HEK293 (cell line): ENCODE measurements at regions not wholly inside any gene's neighbourhood (a gene's known extent, or its start where the extent isn't known, plus 50 kb on each side); places are given as distances from the start of the nearest gene placed in this dataset.

Experiments used
- CTCF ChIA-PET: fragments of 350-600 bp; formaldehyde crosslinking; extraction: SDS; loops from one replicate; lab custom pipeline; 2021; ENCODE audit warnings: antibody characterized with exemption; lab: Yijun Ruan, JAX
- POLR2A ChIA-PET: fragments of 300-600 bp; formaldehyde crosslinking; extraction: SDS; loops from one replicate; lab custom pipeline; 2020; ENCODE audit warnings: antibody characterized with exemption, inconsistent platforms; lab: Yijun Ruan, JAX
- H3K27ac ChIP-seq: fragments of 200-500 bp; sonication (Bioruptor generic); 2 replicates; pipeline ENCODE4 v1.5.1; 2014; ENCODE audit warnings: low read depth, low read length, control low read depth, inconsistent platforms; ENCODE audit errors: extremely low read depth
- H3K36me3 ChIP-seq, 2 experiments: fragments of 200-500 bp in 1 of 2; sonication (Bioruptor generic) in 1 of 2; 1 replicate in 1 of 2; 2 replicates in 1 of 2; pipeline ENCODE4 v1.5.1; 2014 to 2017; ENCODE audit warnings: inconsistent platforms in 2 of 2, low read length in 2 of 2; ENCODE audit not compliant: control insufficient read depth in 2 of 2, insufficient read depth in 1 of 2
- H3K4me1 ChIP-seq: fragments of 200-500 bp; sonication (Bioruptor generic); 2 replicates; pipeline ENCODE4 v1.5.1; 2014; ENCODE audit warnings: mild to moderate bottlenecking, low read length, inconsistent platforms; ENCODE audit not compliant: control insufficient read depth, insufficient read depth
- H3K4me3 ChIP-seq: 2 replicates; pipeline ENCODE4 v1.5.1; 2011; ENCODE audit warnings: low read depth, mild to moderate bottlenecking, control low read depth, low read length, moderate library complexity
- H3K9me3 ChIP-seq: fragments of 200-500 bp; sonication (Bioruptor generic); 2 replicates; pipeline ENCODE4 v1.5.1; 2014; ENCODE audit warnings: low read depth, low read length, inconsistent platforms; ENCODE audit not compliant: control insufficient read depth, insufficient read depth
- HIC1 ChIP-seq: fragments of 450-650 bp; formaldehyde crosslinking; IDR thresholded peaks from 2 replicates; pipeline ENCODE4 v1.5.1; 2016; ENCODE audit warnings: missing biosample characterization, missing genetic modification characterization
- MYNN ChIP-seq: fragments of 450-650 bp; formaldehyde crosslinking; IDR thresholded peaks from 2 replicates; pipeline ENCODE4 v1.5.1; 2016; ENCODE audit warnings: missing biosample characterization, missing genetic modification characterization, borderline replicate concordance
- REPIN1 ChIP-seq: fragments of 450-650 bp; formaldehyde crosslinking; IDR thresholded peaks from 2 replicates; pipeline ENCODE4 v1.5.1; 2017; ENCODE audit warnings: missing biosample characterization, missing genetic modification characterization, low read depth
- SETDB1 ChIP-seq: IDR thresholded peaks from one replicate; pipeline ENCODE4 v1.6.1; 2017; ENCODE audit warnings: mild to moderate bottlenecking, low read length, moderate library complexity, mixed read lengths; ENCODE audit not compliant: insufficient read length
- TCF7L2 ChIP-seq: IDR thresholded peaks from 2 replicates; pipeline ENCODE4 v1.6.1; 2011; ENCODE audit warnings: low read depth, mild to moderate bottlenecking, inconsistent platforms, low read length, moderate library complexity, borderline replicate concordance
- YY1 ChIP-seq: fragments of 450-650 bp; formaldehyde crosslinking; IDR thresholded peaks from 2 replicates; pipeline ENCODE4 v1.5.1; 2018; ENCODE audit warnings: missing biosample characterization, missing genetic modification characterization
- YY2 ChIP-seq: fragments of 450-650 bp; formaldehyde crosslinking; IDR thresholded peaks from 2 replicates; pipeline ENCODE4 v1.5.1; 2016; ENCODE audit warnings: missing biosample characterization, missing genetic modification characterization
- ZBTB44 ChIP-seq: fragments of 450-650 bp; IDR thresholded peaks from 2 replicates; pipeline ENCODE4 v1.5.1; 2018; ENCODE audit warnings: missing biosample characterization, mild to moderate bottlenecking, missing genetic modification characterization
- ZBTB48 ChIP-seq: fragments of 450-650 bp; formaldehyde crosslinking; IDR thresholded peaks from 2 replicates; pipeline ENCODE4 v1.5.1; 2016; ENCODE audit warnings: missing biosample characterization, missing genetic modification characterization
- ZFP41 ChIP-seq: fragments of 450-650 bp; formaldehyde crosslinking; IDR thresholded peaks from 2 replicates; pipeline ENCODE4 v1.5.1; 2016; ENCODE audit warnings: missing biosample characterization, missing genetic modification characterization, borderline replicate concordance
- ZNF175 ChIP-seq: fragments of 450-650 bp; formaldehyde crosslinking; IDR thresholded peaks from 2 replicates; pipeline ENCODE4 v1.5.1; 2016; ENCODE audit warnings: missing biosample characterization, missing genetic modification characterization
- ZNF19 ChIP-seq: fragments of 450-650 bp; formaldehyde crosslinking; IDR thresholded peaks from 2 replicates; pipeline ENCODE4; 2016; ENCODE audit warnings: missing biosample characterization, missing genetic modification characterization, low read depth
- ZNF223 ChIP-seq: fragments of 450-650 bp; formaldehyde crosslinking; IDR thresholded peaks from 2 replicates; pipeline ENCODE4 v1.5.1; 2016; ENCODE audit warnings: missing biosample characterization, missing genetic modification characterization
- ZNF24 ChIP-seq: fragments of 450-650 bp; formaldehyde crosslinking; IDR thresholded peaks from 2 replicates; pipeline ENCODE4 v1.5.1; 2016; ENCODE audit warnings: missing biosample characterization, missing genetic modification characterization
- ZNF433 ChIP-seq: fragments of 450-650 bp; formaldehyde crosslinking; IDR thresholded peaks from 2 replicates; pipeline ENCODE4 v1.5.1; 2016; ENCODE audit warnings: missing biosample characterization, missing genetic modification characterization, low read depth
- ZNF449 ChIP-seq: fragments of 450-650 bp; formaldehyde crosslinking; IDR thresholded peaks from 2 replicates; pipeline ENCODE4 v1.5.1; 2017; ENCODE audit warnings: missing biosample characterization, mild to moderate bottlenecking, missing genetic modification characterization, moderate library complexity
- ZNF544 ChIP-seq: fragments of 450-650 bp; formaldehyde crosslinking; IDR thresholded peaks from 2 replicates; pipeline ENCODE4 v1.5.0; 2017; ENCODE audit warnings: missing biosample characterization, missing genetic modification characterization
- ZNF571 ChIP-seq: fragments of 450-650 bp; formaldehyde crosslinking; IDR thresholded peaks from 2 replicates; pipeline ENCODE4 v1.5.0; 2017; ENCODE audit warnings: missing biosample characterization, missing genetic modification characterization
- ZNF623 ChIP-seq: fragments of 450-650 bp; formaldehyde crosslinking; IDR thresholded peaks from 2 replicates; pipeline ENCODE4 v1.5.1; 2016; ENCODE audit warnings: missing biosample characterization, missing genetic modification characterization
- ZNF624 ChIP-seq: fragments of 450-650 bp; formaldehyde crosslinking; IDR thresholded peaks from 2 replicates; pipeline ENCODE4 v1.5.1; 2017; ENCODE audit warnings: missing biosample characterization, missing genetic modification characterization
- ZNF747 ChIP-seq: fragments of 450-650 bp; formaldehyde crosslinking; IDR thresholded peaks from 2 replicates; pipeline ENCODE4 v1.5.1; 2016; ENCODE audit warnings: missing biosample characterization, missing genetic modification characterization
- ZSCAN23 ChIP-seq: fragments of 450-650 bp; formaldehyde crosslinking; IDR thresholded peaks from 2 replicates; pipeline ENCODE4 v1.5.1; 2016; ENCODE audit warnings: missing biosample characterization, missing genetic modification characterization
- TF ChIP-seq, protein P1 (sequence below): fragments of 450-650 bp; formaldehyde crosslinking; IDR thresholded peaks from 2 replicates; pipeline ENCODE4 v1.5.1; 2016; ENCODE audit warnings: missing biosample characterization, missing genetic modification characterization, borderline replicate concordance

DNA sequence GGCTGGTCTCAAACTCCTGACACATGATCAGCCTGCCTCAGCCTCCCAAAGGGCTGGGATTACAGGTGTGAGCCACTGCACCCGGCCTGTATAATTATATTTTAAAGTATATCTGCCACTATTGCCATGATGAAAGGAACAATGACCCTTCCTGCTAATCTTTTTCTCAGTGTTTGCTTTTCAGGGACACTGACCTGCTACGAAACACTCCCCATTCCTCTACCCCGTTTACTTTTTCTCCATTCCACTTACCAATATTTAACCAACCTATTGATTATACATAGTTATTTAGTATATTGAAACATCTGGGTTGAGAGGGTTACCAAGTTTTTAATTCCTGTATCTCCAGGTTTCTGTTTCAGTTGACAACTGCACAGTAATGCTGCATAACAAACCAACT lies 331.9 kb upstream of the NDST3 start:
- CTCF ChIA-PET: interaction anchor here (0.5 to 0.7 kb wide), 2 partner anchors 17 to 83 kb away, joined by 3 to 4 read pairs; no protein-coding TSS in a partner anchor
- POLR2A ChIA-PET: no interaction called here

GRCh38 chr4:117704721-117705120 lies 329.6 kb upstream of the NDST3 start:
- no peaks in the 10 kb centered on the region for H3K9me3 ChIP-seq
- POLR2A ChIA-PET: no interaction called here
- H3K4me3 ChIP-seq: no peak overlapping the region
- CTCF ChIA-PET: interaction anchor here (0.6 kb wide), 1 partner anchor 11 kb away, joined by 3 read pairs; no protein-coding TSS in a partner anchor
- no peaks in the 10 kb centered on the region for H3K36me3 ChIP-seq
- H3K4me1 ChIP-seq: no peaks in the 10 kb centered on the region
- H3K27ac ChIP-seq: no peak overlapping the region
- TF ChIP-seq ZNF571 (tag by site-specific recombination) (no peak), ZNF19 (tag by site-specific recombination) (no peak), REPIN1 (tag by site-specific recombination) (no peak), ZBTB44 (no peak), ZNF623 (tag by site-specific recombination) (no peak), ZNF747 (no peak), ZBTB48 (tag by site-specific recombination) (no peak), HIC1 (tag by site-specific recombination) (no peak), ZNF624 (no peak), YY1 (no peak), ZNF24 (tag by site-specific recombination) (no peak), ZNF175 (no peak), ZNF544 (tag by site-specific recombination) (no peak), ZNF433 (tag by site-specific recombination) (no peak)

More for the DNA sequence above, 331.9 kb upstream of the NDST3 start:
- no peak overlapping the region for H3K4me3 ChIP-seq
- no peaks in the 10 kb centered on the region for H3K36me3 ChIP-seq
- no peak for TF ChIP-seq ZNF223 (tag by site-specific recombination)
- no peak for TF ChIP-seq SETDB1
- no peaks in the 10 kb centered on the region for H3K9me3 ChIP-seq
- no peak overlapping the region for H3K27ac ChIP-seq
- H3K4me1 ChIP-seq: no peaks in the 10 kb centered on the region

GRCh38 chr4:117740736-117741135 lies 293.6 kb upstream of the NDST3 start:
- ChIA-PET CTCF (no interaction called here), POLR2A (no interaction called here)
- Histone ChIP-seq H3K4me3 (no peak overlapping the region), H3K36me3 (no peaks in the 10 kb centered on the region), H3K9me3 (no peaks in the 10 kb centered on the region), H3K27ac (no peak overlapping the region), H3K4me1 (no peaks in the 10 kb centered on the region)
- TF ChIP-seq HIC1 (tag by site-specific recombination) (no peak), ZSCAN23 (tag by site-specific recombination) (no peak), YY2 (no peak), ZFP41 (no peak), MYNN (no peak), TCF7L2 (no peak), ZNF449 (no peak)
- TF ChIP-seq, protein P1, sequence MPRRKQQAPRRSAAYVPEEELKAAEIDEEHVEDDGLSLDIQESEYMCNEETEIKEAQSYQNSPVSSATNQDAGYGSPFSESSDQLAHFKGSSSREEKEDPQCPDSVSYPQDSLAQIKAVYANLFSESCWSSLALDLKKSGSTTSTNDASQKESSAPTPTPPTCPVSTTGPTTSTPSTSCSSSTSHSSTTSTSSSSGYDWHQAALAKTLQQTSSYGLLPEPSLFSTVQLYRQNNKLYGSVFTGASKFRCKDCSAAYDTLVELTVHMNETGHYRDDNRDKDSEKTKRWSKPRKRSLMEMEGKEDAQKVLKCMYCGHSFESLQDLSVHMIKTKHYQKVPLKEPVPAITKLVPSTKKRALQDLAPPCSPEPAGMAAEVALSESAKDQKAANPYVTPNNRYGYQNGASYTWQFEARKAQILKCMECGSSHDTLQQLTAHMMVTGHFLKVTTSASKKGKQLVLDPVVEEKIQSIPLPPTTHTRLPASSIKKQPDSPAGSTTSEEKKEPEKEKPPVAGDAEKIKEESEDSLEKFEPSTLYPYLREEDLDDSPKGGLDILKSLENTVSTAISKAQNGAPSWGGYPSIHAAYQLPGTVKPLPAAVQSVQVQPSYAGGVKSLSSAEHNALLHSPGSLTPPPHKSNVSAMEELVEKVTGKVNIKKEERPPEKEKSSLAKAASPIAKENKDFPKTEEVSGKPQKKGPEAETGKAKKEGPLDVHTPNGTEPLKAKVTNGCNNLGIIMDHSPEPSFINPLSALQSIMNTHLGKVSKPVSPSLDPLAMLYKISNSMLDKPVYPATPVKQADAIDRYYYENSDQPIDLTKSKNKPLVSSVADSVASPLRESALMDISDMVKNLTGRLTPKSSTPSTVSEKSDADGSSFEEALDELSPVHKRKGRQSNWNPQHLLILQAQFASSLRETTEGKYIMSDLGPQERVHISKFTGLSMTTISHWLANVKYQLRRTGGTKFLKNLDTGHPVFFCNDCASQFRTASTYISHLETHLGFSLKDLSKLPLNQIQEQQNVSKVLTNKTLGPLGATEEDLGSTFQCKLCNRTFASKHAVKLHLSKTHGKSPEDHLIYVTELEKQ: no peak
